EL (cell line): ENCODE measurements at regions not wholly inside any gene's neighbourhood (a gene's known extent, or its start where the extent isn't known, plus 50 kb on each side); places are given as distances from the start of the nearest gene placed in this dataset.

Source experiments
- DNase-seq: peaks from one replicate; pipeline ENCODE4 v3.0.0-alpha.2; 2016

DNA sequence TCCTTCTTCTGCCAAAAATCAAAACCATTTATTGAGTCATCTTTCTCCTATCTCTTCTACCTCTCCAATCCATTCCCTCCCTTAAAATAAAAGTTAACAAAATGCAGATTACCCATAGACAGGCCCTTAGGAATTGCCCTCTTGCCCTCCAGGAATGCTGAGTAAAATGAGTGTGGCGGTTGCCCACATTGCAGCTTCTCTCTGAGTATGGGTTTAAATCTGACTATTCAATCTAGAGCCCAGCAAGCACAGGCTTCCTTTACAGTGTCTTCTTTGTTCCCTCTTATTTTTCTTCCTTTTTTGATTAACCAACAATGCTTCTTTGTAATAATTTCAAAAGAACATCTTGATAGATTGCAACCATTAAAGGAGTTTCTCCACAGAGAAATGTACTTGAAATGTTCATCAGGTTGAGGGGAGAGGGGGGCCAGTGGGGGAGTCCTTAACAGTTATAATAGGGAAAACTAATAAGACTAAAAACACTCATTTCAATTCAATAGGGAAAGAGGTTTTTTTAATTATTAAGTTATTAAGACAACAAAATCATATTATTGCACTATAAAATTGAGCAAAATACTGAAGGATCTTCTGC lies 135.3 kb upstream of the LMCD1 start:
- DNase-seq = no peak

DNA sequence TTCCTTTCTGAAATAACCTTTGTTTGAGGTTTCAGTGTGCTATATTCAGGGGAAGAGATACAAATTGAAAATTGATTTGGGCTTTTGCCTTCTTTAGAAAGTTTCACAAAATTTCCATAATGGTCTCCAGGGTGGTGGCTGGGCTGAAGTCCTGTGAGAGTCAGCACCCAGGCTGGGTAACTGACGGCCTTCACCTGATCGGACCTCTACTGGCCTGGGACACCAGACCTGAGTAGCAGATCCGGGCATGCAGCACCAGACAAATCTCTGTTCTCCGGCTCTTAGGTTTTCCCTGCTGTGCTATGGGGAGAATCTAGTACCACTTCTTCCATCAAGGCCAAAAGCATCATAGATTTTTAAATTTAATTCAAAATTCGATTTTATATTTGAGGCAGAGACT lies 133.0 kb upstream of the LMCD1 start:
- no peak for DNase-seq

DNA sequence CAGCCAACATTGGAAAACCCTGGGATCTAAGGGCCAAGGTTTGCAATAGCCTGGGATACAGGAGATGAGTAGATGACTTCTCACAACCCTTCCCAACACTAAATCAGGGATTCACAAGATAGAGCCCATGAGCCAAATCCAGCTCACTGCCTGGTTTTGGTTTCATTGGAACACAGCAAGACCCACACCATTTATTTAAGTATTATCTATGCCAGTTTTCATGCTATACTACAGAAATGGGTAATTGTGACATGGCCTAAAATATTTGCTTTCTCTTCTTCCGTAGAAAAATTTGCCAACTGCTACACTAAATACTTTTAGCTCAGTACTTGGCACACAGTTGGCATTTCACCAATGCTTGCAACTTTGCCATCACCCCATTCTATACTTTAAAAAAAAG lies 132.0 kb upstream of the LMCD1 start:
- no peak for DNase-seq

DNA sequence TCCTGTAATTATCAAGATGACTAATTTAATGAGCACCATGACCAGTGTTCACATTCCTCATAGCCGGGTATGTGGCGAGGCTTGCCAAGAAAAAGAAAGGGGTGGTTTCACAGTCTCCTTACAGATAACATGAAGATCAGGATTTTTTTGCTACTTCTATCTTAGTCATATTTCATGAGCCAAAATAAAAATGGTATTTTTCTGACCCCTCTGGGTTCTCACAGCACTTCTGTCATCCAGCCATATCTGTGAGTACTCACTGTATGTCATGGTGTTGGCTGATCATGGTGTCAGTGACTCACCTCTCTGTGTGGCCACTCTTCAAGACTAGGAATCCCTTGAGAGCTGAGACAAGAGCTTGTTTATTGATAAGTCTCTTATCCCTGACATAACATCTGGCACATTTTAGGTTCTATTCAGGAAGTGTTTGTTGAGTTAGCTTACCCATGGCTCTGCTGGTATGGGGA lies 130.5 kb upstream of the LMCD1 start:
- peak; percentile 65 for DNase-seq

DNA sequence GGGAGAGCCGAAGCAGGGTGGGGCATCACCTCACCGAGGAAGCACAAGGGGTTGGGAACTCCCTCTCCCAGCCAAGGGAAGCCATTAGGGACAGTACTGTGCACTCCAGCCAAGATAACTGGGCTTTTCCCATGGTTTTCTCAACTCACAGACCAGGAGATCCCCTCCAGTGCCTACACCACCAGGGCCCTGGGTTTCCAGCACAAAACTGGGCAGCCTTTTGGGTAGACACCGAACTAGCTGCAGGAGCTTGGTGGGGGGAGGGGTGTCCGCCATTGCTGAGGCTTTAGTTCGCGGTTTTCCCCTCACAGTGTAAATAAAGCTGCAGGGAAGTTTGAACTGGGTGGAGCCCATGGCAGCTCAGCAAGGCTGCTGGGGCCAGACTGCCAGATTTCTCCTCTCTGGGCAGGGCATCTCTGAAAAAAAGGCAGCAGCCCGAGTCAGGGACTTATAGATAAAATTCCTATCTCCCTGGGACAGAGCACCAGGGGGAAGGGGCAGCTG lies 129.6 kb upstream of the LMCD1 start:
- DNase-seq = no peak

GRCh38 chr3:8380904-8381704 lies 120.5 kb upstream of the LMCD1 start:
- DNase-seq = no peak

DNA sequence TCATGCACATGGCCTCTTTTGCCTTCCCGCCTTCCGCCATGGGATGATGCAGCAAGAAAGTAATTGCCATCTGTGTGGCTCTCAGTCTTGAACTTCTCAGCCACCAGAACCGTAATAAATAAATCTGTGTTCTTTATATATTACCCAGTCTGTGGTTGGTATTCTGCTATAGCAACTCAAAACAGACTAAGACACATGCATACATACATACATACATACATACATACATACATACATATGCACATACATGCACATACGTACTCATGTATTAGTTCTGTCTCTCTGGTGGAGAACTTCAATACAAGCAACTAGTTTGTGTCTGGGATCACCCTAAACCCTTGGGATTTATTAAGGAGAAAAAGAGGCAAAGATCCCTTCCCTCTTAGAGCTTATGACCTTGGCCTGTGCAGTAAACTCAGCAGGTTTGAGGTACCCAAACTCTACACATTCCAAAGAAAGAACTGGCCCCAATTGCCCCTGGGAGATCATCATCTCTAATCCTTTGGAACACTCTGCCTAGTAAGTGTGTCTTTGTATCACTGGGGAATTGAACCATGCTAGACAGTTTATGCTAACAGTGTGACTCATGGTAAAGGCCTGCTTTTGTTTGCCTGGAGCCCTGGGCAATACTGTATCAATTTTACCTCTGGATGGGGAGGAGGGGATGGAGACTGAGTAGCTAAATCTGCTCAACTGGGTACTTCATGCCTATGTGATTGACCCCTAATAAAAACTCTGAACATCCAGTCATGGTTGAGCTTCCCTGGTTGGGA lies 115.6 kb upstream of the LMCD1 start:
- DNase-seq = peak; percentile 19

DNA sequence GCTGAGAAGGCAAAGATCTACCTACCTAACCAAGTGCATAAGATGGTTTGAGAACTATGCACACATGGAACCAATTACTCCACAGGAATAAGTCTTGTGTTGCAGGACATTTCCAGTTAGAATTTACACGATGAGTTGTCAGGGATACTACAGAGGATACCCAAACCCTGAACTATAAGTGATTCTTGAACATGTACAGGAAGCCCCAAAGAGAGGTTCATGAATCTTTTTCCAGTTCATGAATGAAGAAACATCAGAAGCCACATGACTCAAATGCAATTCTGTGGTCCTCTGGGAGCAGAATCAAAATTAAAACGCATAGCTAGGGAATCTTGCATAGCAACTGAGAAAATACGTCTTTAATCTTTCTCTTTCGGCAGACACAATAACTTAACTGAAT lies 114.1 kb upstream of the LMCD1 start:
- DNase-seq = no peak

GRCh38 chr3:8399686-8400085 lies 101.9 kb upstream of the LMCD1 start:
- DNase-seq = no peak

DNA sequence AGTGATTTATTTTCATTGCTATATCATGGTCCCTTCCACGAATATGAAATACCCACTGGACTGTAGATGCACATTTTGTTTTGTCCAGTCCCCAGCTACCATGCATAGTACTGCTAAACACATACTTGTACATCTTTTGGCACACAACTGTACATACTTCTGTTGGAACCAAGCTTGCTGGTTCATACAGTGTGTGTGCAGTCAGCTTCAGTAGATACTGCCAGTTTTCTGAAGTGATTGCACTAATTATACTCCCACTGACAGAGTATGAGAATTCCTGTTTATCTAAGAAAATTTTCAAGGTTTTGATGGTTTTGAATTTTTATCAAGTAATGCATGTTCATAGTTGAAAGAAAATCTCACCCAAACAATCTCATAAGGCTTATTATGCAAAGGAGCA lies 100.7 kb upstream of the LMCD1 start:
- DNase-seq = no peak

- DNase-seq = no peak
These were observed 97.6 kb upstream of the LMCD1 start for GRCh38 chr3:8403996-8404395.

DNA sequence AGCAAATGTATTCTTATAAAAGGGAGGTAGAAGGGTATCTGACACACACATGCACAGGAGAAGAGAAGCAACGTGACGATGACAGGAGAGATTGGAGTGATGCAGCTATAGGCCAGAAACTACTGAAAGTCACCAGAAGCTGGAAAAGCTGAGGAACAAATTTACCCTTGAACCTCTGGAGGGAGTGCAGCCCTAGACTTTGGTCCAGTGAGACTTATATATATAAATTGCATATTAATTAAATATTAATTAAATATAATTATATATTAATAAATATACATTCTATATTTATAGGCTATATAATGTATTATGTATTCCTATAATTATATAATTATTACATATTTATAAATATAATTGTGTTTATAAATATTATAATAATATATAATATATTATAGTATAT lies 96.5 kb upstream of the LMCD1 start:
- DNase-seq = no peak

GRCh38 chr3:8406479-8406878 lies 95.1 kb upstream of the LMCD1 start:
- DNase-seq = no peak

GRCh38 chr3:8413337-8413926 lies 88.2 kb upstream of the LMCD1 start:
- DNase-seq = no peak

- DNase-seq = peak; percentile 20
These were observed 84.7 kb upstream of the LMCD1 start for GRCh38 chr3:8416965-8417364.

DNA sequence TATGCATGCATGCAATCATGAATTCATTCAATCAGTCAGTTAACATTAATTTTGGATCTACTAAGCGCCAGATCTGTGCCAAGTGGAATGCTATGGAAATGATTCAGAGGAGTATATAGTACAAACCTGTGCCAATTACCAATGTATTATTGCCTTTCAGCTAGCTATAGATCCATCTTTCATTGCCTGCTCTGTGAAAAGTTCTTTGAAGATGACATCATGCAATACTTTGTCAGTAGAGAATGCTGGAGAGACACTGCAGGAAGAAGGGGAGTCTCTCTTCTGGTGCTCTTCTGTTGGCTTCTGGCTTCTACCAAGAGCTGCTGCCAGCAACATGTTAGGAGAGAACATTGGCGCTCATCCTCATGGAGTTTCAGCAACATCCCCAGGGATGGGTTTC lies 81.0 kb upstream of the LMCD1 start:
- DNase-seq = peak; percentile 31

- DNase-seq = peak; percentile 19
These were observed 80.4 kb upstream of the LMCD1 start for GRCh38 chr3:8421267-8421666.

DNA sequence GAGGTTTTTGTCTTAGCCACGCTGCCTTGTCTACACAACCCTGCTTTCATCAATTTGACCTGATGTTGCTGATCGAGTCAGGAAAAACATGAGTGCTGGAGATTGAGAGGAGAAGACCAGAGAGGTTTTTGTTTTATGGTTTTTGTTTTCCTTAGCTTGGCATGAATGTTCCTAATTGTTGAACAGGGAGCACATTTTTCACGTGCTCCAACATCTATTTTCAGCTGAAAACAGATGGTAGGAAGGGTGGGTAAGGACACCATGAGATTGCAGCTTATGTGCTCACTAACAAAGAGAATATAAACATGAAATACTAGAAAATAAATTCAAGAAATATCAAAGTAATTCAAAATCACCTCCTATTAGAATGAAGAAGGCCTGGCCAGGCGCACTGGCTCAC lies 79.9 kb upstream of the LMCD1 start:
- no peak for DNase-seq

- DNase-seq = no peak
These were observed 78.3 kb upstream of the LMCD1 start for GRCh38 chr3:8423307-8423706.

DNA sequence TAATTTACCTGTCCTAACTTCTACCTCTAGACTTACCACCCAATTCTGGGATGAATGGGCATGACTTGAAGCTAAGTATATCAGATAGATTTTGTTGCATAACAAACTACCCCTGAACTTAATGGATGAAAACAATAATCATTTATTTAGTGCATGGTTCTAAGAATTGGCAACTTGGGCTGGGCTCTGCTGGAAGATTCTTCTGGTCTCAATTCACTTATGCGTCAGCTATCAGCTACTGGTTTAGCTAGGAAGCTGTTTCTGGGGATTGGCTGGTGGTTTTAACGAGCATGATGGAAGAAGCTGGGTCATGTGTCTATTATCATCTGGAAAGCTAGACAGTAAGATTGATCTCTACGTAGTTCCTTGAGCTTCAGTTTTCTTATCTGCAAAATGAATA lies 77.3 kb upstream of the LMCD1 start:
- DNase-seq = no peak

GRCh38 chr3:8436661-8437287 lies 64.8 kb upstream of the LMCD1 start:
- no peak for DNase-seq

DNA sequence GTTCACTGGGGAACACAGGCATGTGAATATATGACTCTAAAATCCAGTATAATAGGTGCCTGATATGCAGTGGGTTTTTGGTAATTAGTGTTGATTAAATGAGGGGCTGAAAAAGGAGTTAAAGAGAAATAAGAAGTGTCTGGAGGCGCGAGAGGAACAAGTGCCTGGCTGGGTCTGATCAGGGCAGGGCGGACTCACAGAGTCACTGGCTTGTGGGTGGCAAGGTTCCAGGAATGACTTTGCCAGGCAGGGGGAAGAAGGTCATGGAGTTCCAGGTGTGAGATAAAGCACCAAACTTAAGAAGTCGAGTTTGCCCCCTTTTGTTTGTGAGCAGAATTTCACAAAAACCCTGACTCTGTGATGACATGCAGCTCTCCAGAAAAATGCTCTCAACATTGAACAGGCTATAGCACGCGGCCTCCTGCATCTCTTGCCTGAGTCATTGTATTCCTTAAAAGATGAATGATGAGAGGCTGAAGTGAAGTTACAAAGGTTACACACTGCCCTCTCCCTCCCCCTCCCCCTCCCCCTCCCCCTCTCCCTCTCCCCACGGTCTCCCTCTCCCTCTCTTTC lies 63.0 kb upstream of the LMCD1 start:
- no peak for DNase-seq
